SU-DHL-6 (cell line): ENCODE measurements at regions not wholly inside any gene's neighbourhood (a gene's known extent, or its start where the extent isn't known, plus 50 kb on each side); places are given as distances from the start of the nearest gene placed in this dataset.

ENCODE experiments used
- H2AFZ ChIP-seq: fragments of 200-600 bp; sonication (generic); 2 replicates; pipeline ENCODE4 v1.6.1; 2014; ENCODE audit warnings: low read depth, mild to moderate bottlenecking, moderate library complexity, mixed read lengths, antibody characterized with exemption, low read length; ENCODE audit not compliant: severe bottlenecking
- H3F3A ChIP-seq: fragments of 200-600 bp; shearing (Covaris generic); 2 replicates; pipeline ENCODE4 v1.6.0; 2016; ENCODE audit warnings: antibody characterized with exemption, mild to moderate bottlenecking; ENCODE audit not compliant: insufficient read depth
- H3K27ac ChIP-seq: fragments of 200-600 bp; sonication (generic); 2 replicates; pipeline ENCODE4 v1.5.1; 2016; ENCODE audit warnings: low read depth, mild to moderate bottlenecking, low read length, moderate library complexity, mixed read lengths
- H3K27me3 ChIP-seq: fragments of 200-600 bp; sonication (generic), shearing (Covaris generic); 2 replicates; pipeline ENCODE4 v1.6.0; 2014; ENCODE audit warnings: mild to moderate bottlenecking, low read length
- H3K36me3 ChIP-seq: fragments of 200-600 bp; sonication (generic); 2 replicates; pipeline ENCODE4 v1.6.1; 2014; ENCODE audit warnings: mild to moderate bottlenecking, low read length, mixed read lengths
- H3K4me2 ChIP-seq: fragments of 300-600, 200-600 bp; shearing (Covaris generic), sonication (generic); 2 replicates; pipeline ENCODE4 v1.6.0; 2014; ENCODE audit warnings: low read length, low read depth, mild to moderate bottlenecking; ENCODE audit not compliant: poor library complexity, severe bottlenecking
- H3K4me3 ChIP-seq: fragments of 200-600 bp; sonication (generic); 2 replicates; pipeline ENCODE4 v1.5.1; 2014; ENCODE audit warnings: antibody characterized with exemption, low read length, mild to moderate bottlenecking, mixed read lengths; ENCODE audit not compliant: insufficient read depth, poor library complexity, severe bottlenecking
- H3K79me2 ChIP-seq: fragments of 200-600 bp; sonication (generic); 2 replicates; pipeline ENCODE4 v1.6.1; 2014; ENCODE audit warnings: mild to moderate bottlenecking, low read length, moderate library complexity; ENCODE audit not compliant: insufficient read depth
- H3K9ac ChIP-seq: fragments of 200-600 bp; sonication (generic); 2 replicates; pipeline ENCODE4 v1.7.0; 2014; ENCODE audit warnings: mild to moderate bottlenecking, low read length
- H3K9me2 ChIP-seq: fragments of 200-600 bp; sonication (generic); replicated peaks from 2 replicates; pipeline ENCODE4 v1.6.1; 2014; ENCODE audit warnings: low read length; ENCODE audit not compliant: insufficient read depth
- H3K9me3 ChIP-seq: fragments of 200-600 bp; sonication (generic); 2 replicates; pipeline ENCODE4 v1.6.1; 2014; ENCODE audit warnings: low read length, mixed read lengths; ENCODE audit not compliant: insufficient read depth
- H4K20me1 ChIP-seq: fragments of 200-600 bp; sonication (generic); 2 replicates; pipeline ENCODE4 v1.6.1; 2014; ENCODE audit warnings: low read depth, mild to moderate bottlenecking, antibody characterized with exemption, low read length, moderate library complexity, mixed read lengths
- EZH2phosphoT487 ChIP-seq: fragments of 200-600 bp; sonication (generic), shearing (Covaris generic); conservative IDR thresholded peaks from 2 replicates; pipeline ENCODE4 v1.6.1; 2018; ENCODE audit warnings: mild to moderate bottlenecking, antibody characterized with exemption, low read length, moderate library complexity, mixed read lengths
- TF ChIP-seq, protein P1 (sequence below): fragments of 200-600 bp; sonication (generic); IDR thresholded peaks from one replicate; pipeline ENCODE4 v1.5.1; 2017; ENCODE audit warnings: antibody characterized with exemption, mild to moderate bottlenecking, low read length, moderate library complexity; ENCODE audit not compliant: insufficient read depth, poor library complexity, severe bottlenecking

DNA sequence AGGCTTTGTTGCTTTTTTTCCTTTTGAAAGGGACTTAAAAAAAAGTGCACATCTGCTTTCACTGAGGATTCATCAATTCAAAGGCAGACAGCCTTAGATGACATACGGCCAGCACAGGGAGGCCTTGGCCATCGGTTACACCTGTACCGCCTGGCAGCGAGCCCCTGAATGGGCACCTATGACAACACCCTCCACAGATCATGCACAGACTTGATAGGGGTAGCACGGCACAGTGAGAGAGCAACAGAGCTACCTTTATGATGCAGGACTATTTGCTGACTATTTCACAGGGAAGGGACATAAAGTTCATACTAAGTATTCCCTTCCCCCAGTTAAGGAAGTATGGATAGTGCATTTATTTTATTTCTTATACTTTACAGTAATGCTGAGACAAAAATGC lies 137.9 kb upstream of the ARID2 start:
- no peaks in the 10 kb centered on the region for H3K36me3 ChIP-seq
- no peaks in the 10 kb centered on the region for H3K9me3 ChIP-seq
- no peaks in the 10 kb centered on the region for H3K9me2 ChIP-seq
- no peak overlapping the region for H3K27ac ChIP-seq
- TF ChIP-seq, protein P1, sequence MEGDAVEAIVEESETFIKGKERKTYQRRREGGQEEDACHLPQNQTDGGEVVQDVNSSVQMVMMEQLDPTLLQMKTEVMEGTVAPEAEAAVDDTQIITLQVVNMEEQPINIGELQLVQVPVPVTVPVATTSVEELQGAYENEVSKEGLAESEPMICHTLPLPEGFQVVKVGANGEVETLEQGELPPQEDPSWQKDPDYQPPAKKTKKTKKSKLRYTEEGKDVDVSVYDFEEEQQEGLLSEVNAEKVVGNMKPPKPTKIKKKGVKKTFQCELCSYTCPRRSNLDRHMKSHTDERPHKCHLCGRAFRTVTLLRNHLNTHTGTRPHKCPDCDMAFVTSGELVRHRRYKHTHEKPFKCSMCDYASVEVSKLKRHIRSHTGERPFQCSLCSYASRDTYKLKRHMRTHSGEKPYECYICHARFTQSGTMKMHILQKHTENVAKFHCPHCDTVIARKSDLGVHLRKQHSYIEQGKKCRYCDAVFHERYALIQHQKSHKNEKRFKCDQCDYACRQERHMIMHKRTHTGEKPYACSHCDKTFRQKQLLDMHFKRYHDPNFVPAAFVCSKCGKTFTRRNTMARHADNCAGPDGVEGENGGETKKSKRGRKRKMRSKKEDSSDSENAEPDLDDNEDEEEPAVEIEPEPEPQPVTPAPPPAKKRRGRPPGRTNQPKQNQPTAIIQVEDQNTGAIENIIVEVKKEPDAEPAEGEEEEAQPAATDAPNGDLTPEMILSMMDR = no peak
- TF ChIP-seq EZH2phosphoT487 = no peak
- no peaks in the 10 kb centered on the region for H4K20me1 ChIP-seq
- H3K79me2 ChIP-seq = no peaks in the 10 kb centered on the region
- H3F3A ChIP-seq = no peaks in the 10 kb centered on the region
- H2AFZ ChIP-seq = no peak overlapping the region
- no peaks in the 10 kb centered on the region for H3K27me3 ChIP-seq
- H3K9ac ChIP-seq = no peak overlapping the region
- H3K4me2 ChIP-seq = no peak overlapping the region
- no peak overlapping the region for H3K4me3 ChIP-seq

DNA sequence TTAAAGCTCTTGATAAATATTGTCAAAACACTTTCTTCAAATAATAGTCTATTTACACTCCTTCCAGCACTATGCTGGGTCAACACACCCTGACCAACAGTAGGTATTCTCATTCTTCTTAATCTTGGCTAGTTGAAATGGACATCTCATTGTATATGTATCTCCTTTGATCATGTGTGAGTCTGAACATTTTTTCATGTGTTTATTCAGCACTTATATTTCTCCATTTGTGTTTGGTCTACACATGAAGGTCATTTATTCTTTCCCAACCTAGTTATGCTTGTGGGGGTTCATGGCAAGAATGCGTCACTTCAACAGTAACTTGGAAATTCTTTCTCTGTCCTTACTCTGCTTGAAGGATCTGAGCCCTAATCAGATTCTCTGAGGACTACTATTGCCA lies 133.1 kb upstream of the ARID2 start:
- Histone ChIP-seq H3K27ac (no peak overlapping the region), H3K27me3 (no peaks in the 10 kb centered on the region), H3K36me3 (no peaks in the 10 kb centered on the region), H3K4me3 (no peak overlapping the region), H3F3A (no peaks in the 10 kb centered on the region), H3K9me3 (no peaks in the 10 kb centered on the region), H3K79me2 (no peaks in the 10 kb centered on the region), H2AFZ (no peak overlapping the region), H3K9ac (no peak overlapping the region), H4K20me1 (no peaks in the 10 kb centered on the region), H3K4me2 (no peak overlapping the region), H3K9me2 (no peaks in the 10 kb centered on the region)
- no peak for TF ChIP-seq EZH2phosphoT487
- TF ChIP-seq, protein P1 = no peak

DNA sequence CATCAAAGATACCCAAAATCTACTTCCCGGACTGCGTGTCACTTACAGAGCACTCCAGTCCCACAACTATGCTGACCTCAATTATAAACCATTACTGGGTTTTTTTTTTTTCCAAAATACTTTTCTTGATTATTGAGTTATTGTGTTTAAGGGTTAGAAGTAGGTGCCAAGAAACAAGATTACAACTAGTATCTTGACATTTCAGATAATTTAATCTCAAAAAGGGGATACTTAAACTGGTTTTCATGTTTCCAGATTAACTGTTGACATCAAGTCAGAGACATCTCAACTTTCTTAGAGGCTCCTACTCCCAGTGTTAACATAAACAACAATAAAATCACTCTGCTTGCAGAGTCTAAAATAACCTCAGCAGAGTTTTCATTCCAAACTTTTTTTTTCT lies 131.2 kb upstream of the ARID2 start:
- H3F3A ChIP-seq = no peaks in the 10 kb centered on the region
- no peak overlapping the region for H3K4me2 ChIP-seq
- H3K27me3 ChIP-seq = no peaks in the 10 kb centered on the region
- H3K9ac ChIP-seq = no peak overlapping the region
- H3K4me3 ChIP-seq = no peak overlapping the region
- no peak for TF ChIP-seq EZH2phosphoT487
- TF ChIP-seq, protein P1 = no peak
- H3K27ac ChIP-seq = no peak overlapping the region
- H3K9me2 ChIP-seq = no peaks in the 10 kb centered on the region
- H3K79me2 ChIP-seq = no peaks in the 10 kb centered on the region
- H3K9me3 ChIP-seq = no peaks in the 10 kb centered on the region
- no peak overlapping the region for H2AFZ ChIP-seq
- H4K20me1 ChIP-seq = no peaks in the 10 kb centered on the region
- no peaks in the 10 kb centered on the region for H3K36me3 ChIP-seq

DNA sequence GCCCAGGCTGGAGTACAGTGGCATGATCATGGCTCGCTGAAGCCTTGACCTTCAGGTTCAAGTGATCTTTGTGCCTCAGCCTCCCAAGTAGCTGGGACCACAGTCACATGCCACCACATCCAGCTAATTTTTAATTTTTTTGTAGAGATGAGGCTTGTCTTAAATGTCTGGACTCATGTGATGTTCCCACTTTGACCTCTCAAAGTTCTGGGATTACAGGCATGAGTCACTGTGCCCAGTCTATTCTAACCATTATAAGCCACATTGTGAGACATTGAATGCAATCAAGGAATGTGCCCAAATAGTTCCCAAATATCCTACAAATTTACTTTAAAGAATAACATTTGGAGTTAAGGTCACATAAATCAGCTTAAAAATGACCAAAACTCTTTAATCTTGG lies 130.7 kb upstream of the ARID2 start:
- Histone ChIP-seq H3K79me2 (no peaks in the 10 kb centered on the region), H3K4me2 (no peak overlapping the region), H3K9ac (no peak overlapping the region), H3K36me3 (no peaks in the 10 kb centered on the region), H3K4me3 (no peak overlapping the region), H4K20me1 (no peaks in the 10 kb centered on the region), H3K27me3 (no peaks in the 10 kb centered on the region), H3K9me2 (no peaks in the 10 kb centered on the region), H3F3A (no peaks in the 10 kb centered on the region), H3K9me3 (no peaks in the 10 kb centered on the region), H3K27ac (no peak overlapping the region), H2AFZ (no peak overlapping the region)
- TF ChIP-seq, protein P1 = no peak
- no peak for TF ChIP-seq EZH2phosphoT487
